ENCODE measurements at regions not wholly inside any gene's neighbourhood (a gene's known extent, or its start where the extent isn't known, plus 50 kb on each side); places are given as distances from the start of the nearest gene placed in this dataset.

- DNase-seq = no peak
These were observed 57.9 kb upstream of the SPRY1 start for GRCh38 chr4:123338715-123339114.

GRCh38 chr4:123339507-123340380, 56.9 kb upstream of the SPRY1 start:
- DNase-seq = no peak

GRCh38 chr4:123340381-123340701, 56.3 kb upstream of the SPRY1 start:
- DNase-seq = no peak

- DNase-seq = no peak
These were observed 54.1 kb upstream of the SPRY1 start for GRCh38 chr4:123342498-123342897.

GRCh38 chr4:123343400-123344041, 53.1 kb upstream of the SPRY1 start:
- no peak for DNase-seq

- DNase-seq = no peak
These were observed 51.3 kb upstream of the SPRY1 start for GRCh38 chr4:123345137-123345934.

GRCh38 chr4:123345935-123346300, 50.7 kb upstream of the SPRY1 start:
- no peak for DNase-seq

GRCh38 chr4:123346330-123346940, 50.2 kb upstream of the SPRY1 start:
- DNase-seq = no peak
